Uterus (tissue), 2 donors: ENCODE measurements at regions not wholly inside any gene's neighbourhood (a gene's known extent, or its start where the extent isn't known, plus 50 kb on each side); places are given as distances from the start of the nearest gene placed in this dataset.

Experiments
- CTCF ChIP-seq, 4 experiments: fragments of 200-600 bp in 2 of 4; fragments of 450-650 bp in 2 of 4; sonication (generic) in 2 of 4; IDR thresholded peaks; one replicate each; pipeline ENCODE4 v1.5.1; 2016 to 2019; ENCODE audit warnings: antibody characterized with exemption in 4 of 4, mild to moderate bottlenecking in 2 of 4, moderate library complexity in 1 of 4
- POLR2A ChIP-seq, 2 donors: fragments of 450-650 bp; IDR thresholded peaks; one replicate each; pipeline ENCODE4 v1.6.1; 2016; ENCODE audit warnings: antibody characterized with exemption in 2 of 2, mild to moderate bottlenecking in 1 of 2, moderate library complexity in 1 of 2

DNA sequence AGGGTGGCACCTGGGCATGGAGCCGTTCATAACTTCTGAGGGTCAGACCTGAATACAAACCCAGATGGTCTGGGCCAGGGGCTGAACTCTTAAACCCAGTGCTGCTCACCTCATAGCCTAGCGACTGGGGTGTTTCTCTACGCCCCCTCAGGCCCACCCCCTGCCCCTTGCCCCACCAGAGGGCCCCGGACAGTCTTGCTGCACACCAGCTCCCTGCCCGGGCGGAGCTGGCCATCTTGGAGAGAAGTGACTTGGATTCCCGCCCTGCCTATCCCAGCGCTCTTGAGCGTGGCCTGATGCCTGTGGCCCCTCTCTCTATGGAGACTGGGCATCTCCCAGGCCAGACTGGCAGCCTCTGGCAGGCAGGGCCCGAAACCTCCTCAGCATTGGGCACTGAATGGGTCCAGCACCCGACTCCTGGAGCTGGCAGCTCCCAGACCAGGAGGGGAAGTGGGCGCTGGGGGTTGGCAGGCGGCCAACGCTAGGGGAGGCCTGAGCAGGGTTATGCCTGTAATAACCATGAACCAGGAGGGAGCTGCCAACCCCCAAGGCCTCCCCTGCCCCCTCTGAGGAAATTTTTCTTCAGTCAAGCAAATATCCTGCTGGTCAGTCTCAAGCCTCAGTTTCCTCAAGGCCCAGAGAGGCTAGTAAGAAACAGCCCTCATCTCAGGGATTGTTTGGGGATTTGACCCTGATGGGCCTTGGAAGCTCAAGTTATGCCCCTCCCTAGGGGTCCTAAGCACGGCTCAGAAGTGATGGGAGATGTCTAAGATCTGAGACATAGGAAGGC is 169.5 kb downstream of the VEGFA start:
- no peak for TF ChIP-seq CTCF (IDR thresholded peaks at IDR 0.05)
- no peak for TF ChIP-seq POLR2A (IDR thresholded peaks at IDR 0.05)
